ENCODE measurements at regions not wholly inside any gene's neighbourhood (a gene's known extent, or its start where the extent isn't known, plus 50 kb on each side); places are given as distances from the start of the nearest gene placed in this dataset.

DNA sequence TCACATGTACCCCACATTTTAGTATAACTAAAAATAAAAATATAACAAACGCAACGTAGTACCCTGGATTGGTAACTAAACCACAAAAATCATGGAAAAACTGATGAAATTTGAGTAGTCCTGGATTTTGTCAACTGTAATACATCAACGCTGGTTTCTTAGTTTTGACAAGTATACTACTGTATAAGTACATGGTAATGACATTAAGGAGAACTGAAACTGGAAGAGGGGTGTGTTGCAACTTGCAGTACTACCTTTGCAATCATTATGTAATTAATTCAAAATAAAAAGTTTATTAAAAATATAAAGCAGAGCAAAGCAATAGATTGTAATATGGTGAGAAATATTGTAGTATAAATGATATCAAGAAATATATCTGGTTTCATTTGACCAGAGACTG, 1158.0 kb upstream of the SPRY2 start:
- TF ChIP-seq CREB1 (CRISPR knock-in tag; IDR thresholded peaks at IDR 0.05; ENCODE audit: low read depth), result no peak
- TF ChIP-seq, protein P1, sequence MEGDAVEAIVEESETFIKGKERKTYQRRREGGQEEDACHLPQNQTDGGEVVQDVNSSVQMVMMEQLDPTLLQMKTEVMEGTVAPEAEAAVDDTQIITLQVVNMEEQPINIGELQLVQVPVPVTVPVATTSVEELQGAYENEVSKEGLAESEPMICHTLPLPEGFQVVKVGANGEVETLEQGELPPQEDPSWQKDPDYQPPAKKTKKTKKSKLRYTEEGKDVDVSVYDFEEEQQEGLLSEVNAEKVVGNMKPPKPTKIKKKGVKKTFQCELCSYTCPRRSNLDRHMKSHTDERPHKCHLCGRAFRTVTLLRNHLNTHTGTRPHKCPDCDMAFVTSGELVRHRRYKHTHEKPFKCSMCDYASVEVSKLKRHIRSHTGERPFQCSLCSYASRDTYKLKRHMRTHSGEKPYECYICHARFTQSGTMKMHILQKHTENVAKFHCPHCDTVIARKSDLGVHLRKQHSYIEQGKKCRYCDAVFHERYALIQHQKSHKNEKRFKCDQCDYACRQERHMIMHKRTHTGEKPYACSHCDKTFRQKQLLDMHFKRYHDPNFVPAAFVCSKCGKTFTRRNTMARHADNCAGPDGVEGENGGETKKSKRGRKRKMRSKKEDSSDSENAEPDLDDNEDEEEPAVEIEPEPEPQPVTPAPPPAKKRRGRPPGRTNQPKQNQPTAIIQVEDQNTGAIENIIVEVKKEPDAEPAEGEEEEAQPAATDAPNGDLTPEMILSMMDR (conservative IDR thresholded peaks at IDR 0.05; ENCODE audit: low read depth in 2 of 2), result no peak
- TF ChIP-seq POLR2AphosphoS5 (IDR thresholded peaks at IDR 0.05; ENCODE audit: low read depth), result no peak
- TF ChIP-seq NANOG (IDR thresholded peaks at IDR 0.05; ENCODE audit: borderline replicate concordance), result no peak
- no peak for TF ChIP-seq EZH2phosphoT487 (IDR thresholded peaks at IDR 0.05; ENCODE audit: unreplicated experiment)
- TF ChIP-seq, protein P2, sequence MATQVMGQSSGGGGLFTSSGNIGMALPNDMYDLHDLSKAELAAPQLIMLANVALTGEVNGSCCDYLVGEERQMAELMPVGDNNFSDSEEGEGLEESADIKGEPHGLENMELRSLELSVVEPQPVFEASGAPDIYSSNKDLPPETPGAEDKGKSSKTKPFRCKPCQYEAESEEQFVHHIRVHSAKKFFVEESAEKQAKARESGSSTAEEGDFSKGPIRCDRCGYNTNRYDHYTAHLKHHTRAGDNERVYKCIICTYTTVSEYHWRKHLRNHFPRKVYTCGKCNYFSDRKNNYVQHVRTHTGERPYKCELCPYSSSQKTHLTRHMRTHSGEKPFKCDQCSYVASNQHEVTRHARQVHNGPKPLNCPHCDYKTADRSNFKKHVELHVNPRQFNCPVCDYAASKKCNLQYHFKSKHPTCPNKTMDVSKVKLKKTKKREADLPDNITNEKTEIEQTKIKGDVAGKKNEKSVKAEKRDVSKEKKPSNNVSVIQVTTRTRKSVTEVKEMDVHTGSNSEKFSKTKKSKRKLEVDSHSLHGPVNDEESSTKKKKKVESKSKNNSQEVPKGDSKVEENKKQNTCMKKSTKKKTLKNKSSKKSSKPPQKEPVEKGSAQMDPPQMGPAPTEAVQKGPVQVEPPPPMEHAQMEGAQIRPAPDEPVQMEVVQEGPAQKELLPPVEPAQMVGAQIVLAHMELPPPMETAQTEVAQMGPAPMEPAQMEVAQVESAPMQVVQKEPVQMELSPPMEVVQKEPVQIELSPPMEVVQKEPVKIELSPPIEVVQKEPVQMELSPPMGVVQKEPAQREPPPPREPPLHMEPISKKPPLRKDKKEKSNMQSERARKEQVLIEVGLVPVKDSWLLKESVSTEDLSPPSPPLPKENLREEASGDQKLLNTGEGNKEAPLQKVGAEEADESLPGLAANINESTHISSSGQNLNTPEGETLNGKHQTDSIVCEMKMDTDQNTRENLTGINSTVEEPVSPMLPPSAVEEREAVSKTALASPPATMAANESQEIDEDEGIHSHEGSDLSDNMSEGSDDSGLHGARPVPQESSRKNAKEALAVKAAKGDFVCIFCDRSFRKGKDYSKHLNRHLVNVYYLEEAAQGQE (IDR thresholded peaks at IDR 0.05; ENCODE audit: unreplicated experiment), result no peak
- TF ChIP-seq ZNF114 (CRISPR knock-in tag; IDR thresholded peaks at IDR 0.05), result no peak
- no peak for TF ChIP-seq ZNF331 (CRISPR knock-in tag; IDR thresholded peaks at IDR 0.05; ENCODE audit: low read depth)
- no peak for TF ChIP-seq EZH2 (IDR thresholded peaks at IDR 0.05; ENCODE audit: low read depth, unreplicated experiment)
- TF ChIP-seq, protein P3, sequence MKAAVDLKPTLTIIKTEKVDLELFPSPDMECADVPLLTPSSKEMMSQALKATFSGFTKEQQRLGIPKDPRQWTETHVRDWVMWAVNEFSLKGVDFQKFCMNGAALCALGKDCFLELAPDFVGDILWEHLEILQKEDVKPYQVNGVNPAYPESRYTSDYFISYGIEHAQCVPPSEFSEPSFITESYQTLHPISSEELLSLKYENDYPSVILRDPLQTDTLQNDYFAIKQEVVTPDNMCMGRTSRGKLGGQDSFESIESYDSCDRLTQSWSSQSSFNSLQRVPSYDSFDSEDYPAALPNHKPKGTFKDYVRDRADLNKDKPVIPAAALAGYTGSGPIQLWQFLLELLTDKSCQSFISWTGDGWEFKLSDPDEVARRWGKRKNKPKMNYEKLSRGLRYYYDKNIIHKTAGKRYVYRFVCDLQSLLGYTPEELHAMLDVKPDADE (IDR thresholded peaks at IDR 0.05), result no peak
- TF ChIP-seq JUNB (IDR thresholded peaks at IDR 0.05; ENCODE audit: unreplicated experiment), result no peak
- TF ChIP-seq STAT1 (IDR thresholded peaks at IDR 0.05; ENCODE audit: unreplicated experiment), result no peak
- TF ChIP-seq, protein P4, sequence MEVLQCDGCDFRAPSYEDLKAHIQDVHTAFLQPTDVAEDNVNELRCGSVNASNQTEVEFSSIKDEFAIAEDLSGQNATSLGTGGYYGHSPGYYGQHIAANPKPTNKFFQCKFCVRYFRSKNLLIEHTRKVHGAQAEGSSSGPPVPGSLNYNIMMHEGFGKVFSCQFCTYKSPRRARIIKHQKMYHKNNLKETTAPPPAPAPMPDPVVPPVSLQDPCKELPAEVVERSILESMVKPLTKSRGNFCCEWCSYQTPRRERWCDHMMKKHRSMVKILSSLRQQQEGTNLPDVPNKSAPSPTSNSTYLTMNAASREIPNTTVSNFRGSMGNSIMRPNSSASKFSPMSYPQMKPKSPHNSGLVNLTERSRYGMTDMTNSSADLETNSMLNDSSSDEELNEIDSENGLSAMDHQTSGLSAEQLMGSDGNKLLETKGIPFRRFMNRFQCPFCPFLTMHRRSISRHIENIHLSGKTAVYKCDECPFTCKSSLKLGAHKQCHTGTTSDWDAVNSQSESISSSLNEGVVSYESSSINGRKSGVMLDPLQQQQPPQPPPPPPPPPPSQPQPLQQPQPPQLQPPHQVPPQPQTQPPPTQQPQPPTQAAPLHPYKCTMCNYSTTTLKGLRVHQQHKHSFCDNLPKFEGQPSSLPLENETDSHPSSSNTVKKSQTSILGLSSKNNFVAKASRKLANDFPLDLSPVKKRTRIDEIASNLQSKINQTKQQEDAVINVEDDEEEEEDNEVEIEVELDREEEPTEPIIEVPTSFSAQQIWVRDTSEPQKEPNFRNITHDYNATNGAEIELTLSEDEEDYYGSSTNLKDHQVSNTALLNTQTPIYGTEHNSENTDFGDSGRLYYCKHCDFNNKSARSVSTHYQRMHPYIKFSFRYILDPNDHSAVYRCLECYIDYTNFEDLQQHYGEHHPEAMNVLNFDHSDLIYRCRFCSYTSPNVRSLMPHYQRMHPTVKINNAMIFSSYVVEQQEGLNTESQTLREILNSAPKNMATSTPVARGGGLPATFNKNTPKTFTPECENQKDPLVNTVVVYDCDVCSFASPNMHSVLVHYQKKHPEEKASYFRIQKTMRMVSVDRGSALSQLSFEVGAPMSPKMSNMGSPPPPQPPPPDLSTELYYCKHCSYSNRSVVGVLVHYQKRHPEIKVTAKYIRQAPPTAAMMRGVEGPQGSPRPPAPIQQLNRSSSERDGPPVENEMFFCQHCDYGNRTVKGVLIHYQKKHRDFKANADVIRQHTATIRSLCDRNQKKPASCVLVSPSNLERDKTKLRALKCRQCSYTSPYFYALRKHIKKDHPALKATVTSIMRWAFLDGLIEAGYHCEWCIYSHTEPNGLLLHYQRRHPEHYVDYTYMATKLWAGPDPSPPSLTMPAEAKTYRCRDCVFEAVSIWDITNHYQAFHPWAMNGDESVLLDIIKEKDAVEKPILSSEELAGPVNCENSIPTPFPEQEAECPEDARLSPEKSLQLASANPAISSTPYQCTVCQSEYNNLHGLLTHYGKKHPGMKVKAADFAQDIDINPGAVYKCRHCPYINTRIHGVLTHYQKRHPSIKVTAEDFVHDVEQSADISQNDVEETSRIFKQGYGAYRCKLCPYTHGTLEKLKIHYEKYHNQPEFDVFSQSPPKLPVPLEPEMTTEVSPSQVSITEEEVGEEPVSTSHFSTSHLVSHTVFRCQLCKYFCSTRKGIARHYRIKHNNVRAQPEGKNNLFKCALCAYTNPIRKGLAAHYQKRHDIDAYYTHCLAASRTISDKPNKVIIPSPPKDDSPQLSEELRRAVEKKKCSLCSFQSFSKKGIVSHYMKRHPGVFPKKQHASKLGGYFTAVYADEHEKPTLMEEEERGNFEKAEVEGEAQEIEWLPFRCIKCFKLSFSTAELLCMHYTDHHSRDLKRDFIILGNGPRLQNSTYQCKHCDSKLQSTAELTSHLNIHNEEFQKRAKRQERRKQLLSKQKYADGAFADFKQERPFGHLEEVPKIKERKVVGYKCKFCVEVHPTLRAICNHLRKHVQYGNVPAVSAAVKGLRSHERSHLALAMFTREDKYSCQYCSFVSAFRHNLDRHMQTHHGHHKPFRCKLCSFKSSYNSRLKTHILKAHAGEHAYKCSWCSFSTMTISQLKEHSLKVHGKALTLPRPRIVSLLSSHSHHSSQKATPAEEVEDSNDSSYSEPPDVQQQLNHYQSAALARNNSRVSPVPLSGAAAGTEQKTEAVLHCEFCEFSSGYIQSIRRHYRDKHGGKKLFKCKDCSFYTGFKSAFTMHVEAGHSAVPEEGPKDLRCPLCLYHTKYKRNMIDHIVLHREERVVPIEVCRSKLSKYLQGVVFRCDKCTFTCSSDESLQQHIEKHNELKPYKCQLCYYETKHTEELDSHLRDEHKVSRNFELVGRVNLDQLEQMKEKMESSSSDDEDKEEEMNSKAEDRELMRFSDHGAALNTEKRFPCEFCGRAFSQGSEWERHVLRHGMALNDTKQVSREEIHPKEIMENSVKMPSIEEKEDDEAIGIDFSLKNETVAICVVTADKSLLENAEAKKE (CRISPR knock-in tag; IDR thresholded peaks at IDR 0.05), result no peak
